Breast epithelium (tissue), 3 donors: ENCODE measurements at regions not wholly inside any gene's neighbourhood (a gene's known extent, or its start where the extent isn't known, plus 50 kb on each side); places are given as distances from the start of the nearest gene placed in this dataset.

ENCODE experiments used
- CTCF ChIP-seq, 3 donors: fragments of 450-650 bp; IDR thresholded peaks; one replicate each; pipeline ENCODE4 v1.5.1; 2016 to 2017; ENCODE audit warnings: antibody characterized with exemption in 3 of 3, mild to moderate bottlenecking in 3 of 3, moderate library complexity in 3 of 3
- POLR2A ChIP-seq: fragments of 450-650 bp; IDR thresholded peaks from one replicate; pipeline ENCODE4 v1.6.1; 2016; ENCODE audit warnings: antibody characterized with exemption, mild to moderate bottlenecking, moderate library complexity
- POLR2AphosphoS5 ChIP-seq, 3 donors: sonication (generic); formaldehyde crosslinking; IDR thresholded peaks; one replicate each; pipeline ENCODE4 v1.6.1; 2017; ENCODE audit warnings: antibody characterized with exemption in 3 of 3

DNA sequence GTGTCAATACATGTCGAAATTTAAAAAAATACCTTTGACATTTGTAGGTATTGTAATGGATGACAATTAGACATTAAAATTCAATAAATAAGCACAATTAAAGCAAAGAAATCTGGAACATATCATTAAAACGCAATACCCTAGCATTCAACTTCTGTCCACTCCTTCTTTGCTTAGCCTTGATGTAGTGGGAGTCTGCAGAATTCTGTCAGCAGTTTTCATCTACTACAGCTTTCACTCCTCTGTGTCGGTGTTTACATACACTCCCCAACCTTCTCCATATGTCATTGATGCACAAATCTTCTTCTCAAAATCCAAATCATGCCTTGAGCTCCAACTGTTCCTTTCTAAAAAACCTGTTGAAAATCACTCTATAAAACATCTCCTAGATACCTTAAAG is 1380.6 kb downstream of the DSC3 start:
- TF ChIP-seq CTCF (IDR thresholded peaks at IDR 0.05): no peak
- no peak for TF ChIP-seq POLR2AphosphoS5 (IDR thresholded peaks at IDR 0.05)
- no peak for TF ChIP-seq POLR2A
